ENCODE measurements at regions not wholly inside any gene's neighbourhood (a gene's known extent, or its start where the extent isn't known, plus 50 kb on each side); places are given as distances from the start of the nearest gene placed in this dataset.

DNA sequence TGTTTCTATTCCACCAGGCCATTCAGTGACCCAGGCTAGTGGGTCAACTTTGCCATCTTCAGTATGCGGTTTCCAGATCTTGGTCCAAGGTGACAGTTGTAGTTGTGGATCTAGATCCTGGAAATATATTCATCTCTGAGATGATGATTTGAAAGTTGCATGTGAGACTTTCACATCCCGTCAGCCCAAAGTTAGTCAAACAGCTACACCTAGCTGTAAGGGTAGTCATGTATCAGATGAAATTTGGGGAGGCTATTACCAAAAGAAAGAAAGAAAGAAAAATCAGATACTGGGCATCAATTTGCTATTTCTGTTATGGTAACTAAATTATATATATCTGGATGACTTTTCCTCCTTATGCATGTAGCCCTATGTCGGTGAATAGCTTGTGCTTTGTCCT is 259.4 kb upstream of the ARX start:
- no peaks in the 10 kb centered on the region for H4K20me1 ChIP-seq

DNA sequence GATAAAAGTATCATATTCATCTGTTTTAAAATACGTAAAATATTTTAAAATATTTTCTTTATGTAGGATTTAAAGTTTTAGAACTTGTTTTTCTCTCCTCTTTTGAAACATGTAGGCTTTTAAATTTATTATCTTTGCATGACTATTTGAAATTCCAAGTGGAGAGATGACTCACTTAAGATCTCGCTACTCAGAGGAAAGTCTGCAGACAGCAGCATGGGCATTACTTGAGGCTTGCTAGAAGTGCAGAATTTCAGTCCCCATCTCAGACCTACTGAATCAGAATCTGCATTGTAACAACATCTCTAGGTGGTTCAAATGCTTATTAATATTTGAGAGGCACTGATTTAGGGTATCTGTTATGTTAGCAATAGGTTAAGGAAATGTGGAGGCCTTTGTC is 225.7 kb upstream of the ARX start:
- Histone ChIP-seq H3K9me3 (no peaks in the 10 kb centered on the region), H3K27ac (no peak overlapping the region), H3K9ac (no peak overlapping the region), H3K4me1 (no peaks in the 10 kb centered on the region), H4K20me1 (no peaks in the 10 kb centered on the region), H3K4me3 (no peak overlapping the region), H3K4me2 (no peak overlapping the region), H3K27me3 (peaks cover 64% of the 10 kb centered on the region), H3K36me3 (no peaks in the 10 kb centered on the region)
- TF ChIP-seq Cebpa-rat (IDR thresholded peaks at IDR 0.05) = no peak

More for the DNA sequence above, 259.4 kb upstream of the ARX start:
- no peak overlapping the region for H3K4me2 ChIP-seq
- H3K27ac ChIP-seq = no peak overlapping the region
- peaks cover 86% of the 10 kb centered on the region for H3K27me3 ChIP-seq
- H3K9me3 ChIP-seq = no peaks in the 10 kb centered on the region
- H3K4me3 ChIP-seq = no peak overlapping the region
- no peaks in the 10 kb centered on the region for H3K4me1 ChIP-seq
- no peak overlapping the region for H3K9ac ChIP-seq
- H3K36me3 ChIP-seq = no peaks in the 10 kb centered on the region
- no peak for TF ChIP-seq Cebpa-rat (IDR thresholded peaks at IDR 0.05)

DNA sequence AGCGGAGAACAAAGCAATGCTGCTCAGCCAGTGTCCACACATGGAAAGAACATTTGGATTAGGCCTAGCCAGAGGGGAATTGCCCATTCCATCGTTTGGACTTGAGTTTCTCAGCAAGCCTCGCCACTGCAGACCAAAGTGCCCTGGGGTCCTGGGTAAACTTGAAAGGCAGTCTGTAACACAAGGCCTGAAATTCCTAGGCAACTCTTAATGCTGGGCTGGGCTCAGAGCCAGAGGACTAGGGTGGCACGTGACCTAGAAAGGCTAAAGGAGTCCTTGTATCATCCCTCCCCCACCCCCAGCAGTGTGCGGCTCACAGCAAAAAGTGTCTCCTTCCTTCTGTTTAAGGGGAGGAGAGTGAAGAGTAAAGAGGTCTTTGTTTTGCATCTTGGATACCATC is 210.4 kb upstream of the ARX start:
- H3K9ac ChIP-seq = no peak overlapping the region
- no peaks in the 10 kb centered on the region for H4K20me1 ChIP-seq
- no peak overlapping the region for H3K4me3 ChIP-seq
- no peaks in the 10 kb centered on the region for H3K4me1 ChIP-seq
- H3K4me2 ChIP-seq = no peak overlapping the region
- no peak for TF ChIP-seq Cebpa-rat (IDR thresholded peaks at IDR 0.05)
- H3K27ac ChIP-seq = no peak overlapping the region
- H3K36me3 ChIP-seq = no peaks in the 10 kb centered on the region
- 0 out of 2 replicates have a peak, but pooled peaks cover 4% of the 10 kb centered on the region for H3K9me3 ChIP-seq
- peaks cover 84% of the 10 kb centered on the region for H3K27me3 ChIP-seq

DNA sequence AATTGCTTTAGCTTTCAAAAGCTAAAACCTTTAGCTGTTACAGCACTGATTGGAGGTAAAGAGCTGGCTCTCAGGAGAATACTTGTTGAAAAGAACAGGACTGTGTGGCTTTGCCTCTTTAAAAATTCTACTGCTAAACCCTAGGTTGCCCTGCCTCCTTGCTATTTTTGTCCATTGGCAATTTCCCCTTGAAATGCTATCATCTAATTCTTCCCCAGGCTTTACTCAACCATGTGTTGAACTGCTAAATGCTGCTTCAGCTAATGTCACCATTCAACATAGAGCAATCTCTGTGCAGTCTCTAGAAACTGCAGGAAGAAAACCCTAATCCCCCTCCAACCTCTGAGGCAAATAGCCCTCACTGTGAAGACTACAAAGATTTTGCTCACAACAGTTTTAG is 203.7 kb upstream of the ARX start:
- Histone ChIP-seq H3K9ac (no peak overlapping the region), H3K27ac (no peak overlapping the region), H3K4me3 (no peak overlapping the region), H3K36me3 (no peaks in the 10 kb centered on the region), H3K4me2 (no peak overlapping the region), H3K4me1 (no peaks in the 10 kb centered on the region), H3K27me3 (peaks cover 91% of the 10 kb centered on the region), H3K9me3 (no peaks in the 10 kb centered on the region), H4K20me1 (no peaks in the 10 kb centered on the region; the same call in 1 of the 2 replicates)
- TF ChIP-seq Cebpa-rat (IDR thresholded peaks at IDR 0.05) = no peak

DNA sequence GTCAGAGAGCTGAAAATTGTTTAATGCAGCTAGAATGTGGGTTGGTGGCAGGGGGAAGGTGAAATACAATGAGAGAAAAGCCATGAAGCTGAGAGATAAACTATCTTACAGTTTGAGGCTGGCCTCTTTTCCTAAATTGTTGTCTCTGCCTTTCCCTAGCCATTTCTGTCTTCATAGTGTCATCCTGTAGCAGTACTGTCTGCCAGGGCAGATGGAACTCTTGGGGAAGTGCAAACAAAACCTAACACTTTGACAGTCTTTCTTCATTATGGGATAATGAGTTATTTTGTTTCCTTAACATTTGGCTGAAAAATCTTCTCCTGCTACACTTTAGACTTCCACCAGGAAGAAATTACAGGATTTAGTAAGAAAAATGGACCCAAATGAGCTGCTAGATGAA is 197.8 kb upstream of the ARX start:
- H3K4me3 ChIP-seq = no peak overlapping the region
- no peak for TF ChIP-seq Cebpa-rat (IDR thresholded peaks at IDR 0.05)

DNA sequence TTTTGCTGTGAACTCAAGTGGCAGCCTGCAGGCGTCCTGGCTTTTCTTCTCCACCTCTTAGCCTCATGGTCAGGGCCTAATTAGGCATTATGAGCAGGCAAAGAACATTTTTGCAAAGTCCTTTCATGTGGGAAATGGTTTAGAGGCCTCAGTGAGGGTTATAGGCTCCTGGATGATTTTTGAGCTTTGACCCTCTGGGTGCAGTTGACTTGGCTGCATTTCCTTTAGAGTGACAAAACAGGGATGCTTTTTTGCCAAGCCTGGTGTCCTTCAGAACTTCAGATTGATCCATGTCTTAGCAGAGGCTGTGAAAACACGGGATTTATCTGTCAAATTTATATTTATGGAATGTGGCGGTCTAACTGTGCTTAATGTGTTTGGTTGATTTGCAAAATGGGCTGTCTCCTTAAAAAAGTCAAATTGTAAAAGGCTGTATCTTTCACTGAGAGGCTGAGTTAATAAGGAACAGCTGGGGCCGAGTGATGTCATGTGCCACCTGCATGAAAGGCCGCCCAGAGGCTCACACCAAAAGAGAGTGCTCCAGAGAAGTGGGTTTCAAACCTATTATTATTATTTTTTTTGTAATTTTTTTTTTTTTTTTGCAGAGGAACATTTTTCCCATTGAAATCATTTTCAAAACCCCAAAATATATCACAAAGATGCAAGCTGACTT is 192.2 kb upstream of the ARX start:
- H3K4me1 ChIP-seq = no peaks in the 10 kb centered on the region
- H3K9ac ChIP-seq = no peak overlapping the region
- H4K20me1 ChIP-seq = no peaks in the 10 kb centered on the region
- no peaks in the 10 kb centered on the region for H3K9me3 ChIP-seq
- TF ChIP-seq Cebpa-rat (IDR thresholded peaks at IDR 0.05) = no peak
- no peak overlapping the region for H3K4me3 ChIP-seq
- H3K4me2 ChIP-seq = no peak overlapping the region
- H3K27ac ChIP-seq = no peak overlapping the region
- H3K36me3 ChIP-seq = no peaks in the 10 kb centered on the region
- peaks cover 67% of the 10 kb centered on the region for H3K27me3 ChIP-seq

More for the DNA sequence above, 197.8 kb upstream of the ARX start:
- Histone ChIP-seq H3K27me3 (peaks cover 72% of the 10 kb centered on the region), H3K36me3 (no peaks in the 10 kb centered on the region), H3K27ac (no peak overlapping the region), H3K4me2 (no peak overlapping the region), H3K9ac (no peak overlapping the region), H3K4me1 (no peaks in the 10 kb centered on the region), H3K9me3 (no peaks in the 10 kb centered on the region), H4K20me1 (no peaks in the 10 kb centered on the region)

DNA sequence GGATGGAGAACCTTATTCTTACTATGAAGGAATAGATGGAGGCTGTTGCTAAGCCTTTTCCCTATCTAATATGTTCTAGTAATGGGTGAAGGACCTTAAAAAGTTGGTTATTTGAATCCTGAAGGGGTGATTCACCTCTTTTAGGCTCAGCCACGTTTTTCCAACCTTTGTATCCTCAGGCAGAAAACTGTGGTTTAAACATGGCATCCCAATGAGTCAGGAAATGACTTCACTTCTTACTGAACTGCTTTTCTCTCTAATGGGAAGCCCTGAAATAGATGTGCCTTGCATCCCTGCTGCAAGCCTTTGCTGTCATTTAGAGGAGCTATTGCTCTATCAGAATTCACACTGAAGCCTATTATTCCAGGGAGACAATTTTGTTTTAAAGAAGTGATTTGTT is 191.0 kb upstream of the ARX start:
- Histone ChIP-seq H3K9me3 (no peaks in the 10 kb centered on the region), H4K20me1 (no peaks in the 10 kb centered on the region), H3K27ac (no peak overlapping the region), H3K36me3 (no peaks in the 10 kb centered on the region), H3K9ac (no peak overlapping the region), H3K4me3 (no peak overlapping the region), H3K4me2 (no peak overlapping the region), H3K27me3 (peaks cover 70% of the 10 kb centered on the region), H3K4me1 (no peaks in the 10 kb centered on the region)
- TF ChIP-seq Cebpa-rat (IDR thresholded peaks at IDR 0.05) = no peak

DNA sequence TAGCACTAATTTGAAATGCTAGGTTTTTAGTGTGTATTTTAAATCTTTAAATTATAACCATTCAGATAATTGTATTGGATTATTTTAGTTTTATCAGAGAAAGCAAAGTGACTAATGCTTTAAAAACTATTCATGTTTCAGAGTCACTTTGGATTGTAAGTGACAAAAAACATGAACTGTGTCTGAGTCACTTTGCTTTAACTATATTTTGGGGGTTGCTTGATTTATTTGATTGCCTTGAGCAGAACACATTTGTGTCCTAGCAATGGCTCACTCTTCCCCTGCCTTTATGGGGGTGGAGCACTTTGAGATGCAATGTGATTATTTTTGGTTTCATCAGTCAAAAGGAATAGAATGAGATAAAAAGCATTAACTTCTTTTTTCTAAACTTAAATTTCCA is 188.4 kb upstream of the ARX start:
- no peak overlapping the region for H3K9ac ChIP-seq
- H3K4me2 ChIP-seq = no peak overlapping the region
- H3K27me3 ChIP-seq = peaks cover 85% of the 10 kb centered on the region
- no peak overlapping the region for H3K27ac ChIP-seq
- TF ChIP-seq Cebpa-rat (IDR thresholded peaks at IDR 0.05) = no peak
- H3K4me3 ChIP-seq = no peak overlapping the region
- H3K36me3 ChIP-seq = no peaks in the 10 kb centered on the region
- H3K4me1 ChIP-seq = no peaks in the 10 kb centered on the region
- no peaks in the 10 kb centered on the region for H4K20me1 ChIP-seq
- H3K9me3 ChIP-seq = no peaks in the 10 kb centered on the region

DNA sequence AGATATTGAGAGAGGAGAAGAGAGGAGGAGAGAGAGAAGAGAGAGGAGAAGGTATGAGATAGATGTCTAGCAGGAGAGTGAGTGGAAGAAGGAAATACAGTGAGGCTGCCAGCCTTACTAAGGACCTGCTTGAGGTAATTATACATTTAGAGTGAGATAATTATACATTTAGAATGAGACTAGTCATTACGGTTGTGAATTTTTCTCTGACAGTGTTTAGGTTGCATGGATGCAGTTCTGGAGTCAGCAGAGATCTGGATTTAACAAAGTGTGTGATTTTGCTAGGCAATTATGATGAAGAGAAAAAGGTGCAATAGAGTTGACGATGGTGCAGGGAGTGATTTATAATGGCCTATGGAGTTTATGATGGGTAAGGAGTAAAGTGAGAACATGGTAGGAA is 187.1 kb upstream of the ARX start:
- no peak overlapping the region for H3K27ac ChIP-seq
- no peaks in the 10 kb centered on the region for H3K4me1 ChIP-seq

DNA sequence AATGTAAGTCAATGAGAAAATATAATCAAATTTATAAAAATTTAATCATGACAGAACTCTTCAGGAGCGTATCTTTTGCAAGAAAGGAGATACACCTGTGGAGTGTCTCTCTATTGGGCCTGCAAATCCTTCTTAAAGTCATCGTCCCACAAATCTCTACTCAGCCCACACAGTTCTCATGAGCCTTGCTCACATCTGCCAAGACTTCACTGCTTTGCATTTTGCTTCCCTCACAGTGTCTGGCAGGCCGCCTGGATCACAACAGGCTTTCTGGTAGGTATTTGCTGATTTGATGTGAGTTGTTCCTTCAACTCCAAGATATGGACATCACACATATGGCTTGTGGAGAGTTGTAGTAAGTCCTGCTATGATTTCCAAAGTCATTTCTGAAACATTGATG is 183.1 kb upstream of the ARX start:
- Histone ChIP-seq H4K20me1 (no peaks in the 10 kb centered on the region), H3K9me3 (peaks cover 4% of the 10 kb centered on the region; the same call in 1 of the 2 replicates), H3K4me1 (no peaks in the 10 kb centered on the region), H3K9ac (no peak overlapping the region), H3K27ac (no peak overlapping the region), H3K36me3 (no peaks in the 10 kb centered on the region), H3K4me3 (no peak overlapping the region), H3K27me3 (peaks cover 99% of the 10 kb centered on the region), H3K4me2 (no peak overlapping the region)
- TF ChIP-seq Cebpa-rat (IDR thresholded peaks at IDR 0.05) = no peak

More for the DNA sequence above, 187.1 kb upstream of the ARX start:
- Histone ChIP-seq H3K4me2 (no peak overlapping the region), H3K36me3 (no peaks in the 10 kb centered on the region), H3K4me3 (no peak overlapping the region), H4K20me1 (no peaks in the 10 kb centered on the region), H3K9me3 (no peaks in the 10 kb centered on the region), H3K9ac (no peak overlapping the region), H3K27me3 (peaks cover 87% of the 10 kb centered on the region)
- TF ChIP-seq Cebpa-rat (IDR thresholded peaks at IDR 0.05) = no peak

DNA sequence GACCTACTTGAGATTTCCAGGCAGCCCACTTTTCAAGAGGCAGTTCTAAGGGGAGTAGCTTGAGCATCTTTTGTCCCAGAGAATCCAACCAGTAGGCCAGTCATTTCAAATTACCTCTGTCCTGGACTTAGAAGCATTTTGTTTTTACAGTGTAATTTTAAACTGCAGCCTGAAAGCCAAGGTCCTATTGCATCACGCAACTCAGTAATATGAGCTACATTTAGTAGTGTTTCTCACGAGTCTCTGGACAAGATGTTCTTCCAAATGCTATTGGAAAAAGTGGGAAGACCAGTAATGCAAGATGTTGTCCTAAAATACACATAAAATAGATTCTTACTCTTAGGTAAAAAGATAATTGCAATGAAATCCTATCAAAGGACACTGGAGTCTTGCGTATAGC is 182.5 kb upstream of the ARX start:
- Histone ChIP-seq H3K27ac (no peak overlapping the region), H3K4me2 (no peak overlapping the region), H3K36me3 (no peaks in the 10 kb centered on the region), H3K27me3 (peaks cover 99% of the 10 kb centered on the region), H3K4me3 (no peak overlapping the region), H3K9ac (no peak overlapping the region), H4K20me1 (no peaks in the 10 kb centered on the region), H3K4me1 (no peaks in the 10 kb centered on the region), H3K9me3 (peaks cover 4% of the 10 kb centered on the region; the same call in 1 of the 2 replicates)
- TF ChIP-seq Cebpa-rat (IDR thresholded peaks at IDR 0.05) = no peak

All from BLaER1 (cell line).